ENCODE measurements at regions not wholly inside any gene's neighbourhood (a gene's known extent, or its start where the extent isn't known, plus 50 kb on each side); places are given as distances from the start of the nearest gene placed in this dataset.
"Not testable (repeated sequence)": the region's sequence is repeated elsewhere in the genome, so short reads cannot be mapped to it uniquely, and the experiment has no call there.

DNA sequence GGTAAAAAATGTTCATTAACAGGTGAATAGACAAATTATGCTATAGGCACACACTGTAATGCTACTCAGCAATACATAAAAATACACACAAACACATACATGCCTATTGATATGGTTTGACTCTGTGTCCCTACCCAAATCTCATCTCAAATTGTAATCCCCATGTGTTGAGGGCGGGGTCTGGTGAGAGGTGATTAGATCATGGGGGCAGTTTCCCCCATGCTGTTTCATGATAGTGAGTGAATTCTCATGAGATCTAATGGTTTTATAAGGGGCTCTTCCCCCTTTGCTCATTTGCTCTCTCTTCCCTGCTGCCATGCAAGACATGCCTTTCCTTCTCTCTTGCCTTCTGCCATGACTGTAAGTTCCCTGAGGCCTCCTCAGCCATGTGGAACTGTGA is 403.1 kb upstream of the RORB start:
- DNase-seq (ENCODE audit: low spot score), result not testable (repeated sequence)

DNA sequence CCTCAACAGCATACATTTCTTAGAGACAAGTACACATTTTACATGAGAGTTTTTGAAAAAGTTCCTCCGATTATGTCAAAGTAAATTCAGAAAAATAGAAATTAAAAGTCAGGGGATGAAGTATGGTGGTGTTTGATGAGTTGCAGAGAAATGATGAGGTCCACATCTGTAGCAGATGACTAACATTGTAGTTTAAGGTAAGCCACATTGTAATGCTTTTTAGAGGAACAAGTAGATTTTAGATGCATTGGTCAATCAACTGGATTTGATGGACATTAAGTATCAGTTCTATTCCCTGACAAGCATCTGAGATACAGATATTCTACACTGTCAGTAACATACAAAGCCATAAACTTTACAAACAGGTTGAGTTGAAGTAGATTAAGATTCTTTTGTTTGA is 402.4 kb upstream of the RORB start:
- no peak for DNase-seq (ENCODE audit: low spot score)

DNA sequence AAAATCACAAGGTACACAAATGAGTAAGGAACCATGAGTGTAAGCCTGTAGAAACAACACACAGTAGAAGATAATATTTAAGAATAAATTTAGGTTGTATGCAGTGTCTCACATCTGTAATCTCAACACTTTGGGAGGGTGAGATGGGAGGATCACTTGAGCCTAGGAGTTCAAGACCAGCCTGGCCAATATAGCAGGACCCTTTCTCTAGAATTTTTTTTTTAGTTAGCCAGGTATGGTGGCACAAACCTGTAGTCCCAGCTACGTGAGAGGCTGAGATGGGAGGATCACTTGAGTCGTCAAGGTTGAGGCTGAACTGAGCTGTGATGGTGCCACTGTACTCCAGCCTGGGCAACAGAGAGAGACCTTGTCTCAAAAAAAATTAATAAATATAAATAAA is 401.2 kb upstream of the RORB start:
- no peak for DNase-seq (ENCODE audit: low spot score)

DNA sequence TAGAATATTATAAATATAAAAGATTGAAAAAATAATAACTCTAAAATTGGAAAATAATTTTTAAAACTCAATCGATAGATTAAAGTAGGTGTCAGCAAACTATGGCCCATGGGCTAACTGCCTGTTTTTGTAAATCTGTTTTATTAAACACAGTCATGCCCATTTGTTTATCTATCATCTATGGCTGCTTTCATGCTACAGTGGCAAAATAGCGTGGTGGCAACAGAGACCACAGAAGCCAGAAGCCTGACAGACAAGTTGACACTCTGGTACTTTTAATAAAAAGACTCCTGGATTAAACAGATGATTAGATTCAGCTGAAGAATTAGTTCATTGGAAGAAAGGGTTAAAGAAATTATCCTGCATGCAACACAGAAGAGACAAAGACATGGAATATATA is 400.7 kb upstream of the RORB start:
- DNase-seq (ENCODE audit: low spot score), result no peak

DNA sequence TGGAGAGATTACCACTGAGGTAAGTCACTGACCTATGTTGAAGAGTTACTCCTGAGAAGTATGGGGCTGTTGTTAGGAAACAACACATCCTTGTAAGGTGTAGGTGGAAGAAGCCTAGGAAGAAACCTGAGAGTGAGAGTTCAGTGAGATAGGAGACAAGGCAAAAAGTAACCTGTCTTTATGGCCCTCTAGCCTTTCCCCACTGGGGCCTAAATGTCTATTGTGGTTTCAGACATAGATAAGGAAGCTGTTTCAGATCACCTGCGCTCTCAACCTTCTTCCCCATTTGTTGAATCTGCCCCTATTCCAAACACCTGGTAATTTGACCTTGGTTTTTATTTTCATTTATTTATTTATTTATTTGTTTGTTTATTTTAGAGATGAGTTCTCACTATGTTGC is 397.1 kb upstream of the RORB start:
- DNase-seq (ENCODE audit: low spot score), result no peak

DNA sequence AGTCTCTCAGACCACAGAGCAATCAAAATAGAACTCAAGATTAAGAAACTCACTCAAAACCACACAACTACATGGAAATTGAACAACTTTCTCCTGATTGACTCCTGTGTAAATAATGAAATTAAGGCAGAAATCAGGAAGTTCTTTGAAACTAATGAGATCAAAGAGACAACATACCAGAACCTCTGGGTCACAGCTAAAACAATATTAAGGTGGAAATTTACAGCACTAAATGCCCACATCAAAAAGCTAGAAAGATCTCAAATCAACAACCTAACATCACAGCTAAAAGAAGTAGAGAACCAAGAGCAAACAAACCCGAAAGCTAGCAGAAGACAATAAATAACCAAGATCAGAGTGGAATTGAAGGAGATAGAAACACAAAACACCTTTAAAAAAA is 395.0 kb upstream of the RORB start:
- not testable (repeated sequence) for DNase-seq (ENCODE audit: low spot score)

DNA sequence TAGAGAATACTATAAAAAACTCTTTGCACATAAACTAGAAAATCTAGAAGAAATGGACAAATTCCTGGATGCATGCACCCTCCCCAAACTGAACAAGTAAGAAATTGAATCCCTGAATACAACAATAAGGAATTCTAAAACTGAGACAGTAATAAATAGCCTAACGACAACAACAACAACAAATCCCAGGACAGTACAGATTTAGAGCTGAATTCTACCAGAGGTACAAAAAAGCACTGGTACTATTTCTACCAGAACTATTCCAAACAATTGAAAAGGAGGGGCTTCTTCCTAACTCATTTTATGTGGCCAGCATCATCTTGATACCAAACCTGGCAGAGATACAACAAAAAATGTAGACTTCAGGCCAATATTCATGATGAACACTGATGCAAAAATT is 394.4 kb upstream of the RORB start:
- no peak for DNase-seq (ENCODE audit: low spot score)

DNA sequence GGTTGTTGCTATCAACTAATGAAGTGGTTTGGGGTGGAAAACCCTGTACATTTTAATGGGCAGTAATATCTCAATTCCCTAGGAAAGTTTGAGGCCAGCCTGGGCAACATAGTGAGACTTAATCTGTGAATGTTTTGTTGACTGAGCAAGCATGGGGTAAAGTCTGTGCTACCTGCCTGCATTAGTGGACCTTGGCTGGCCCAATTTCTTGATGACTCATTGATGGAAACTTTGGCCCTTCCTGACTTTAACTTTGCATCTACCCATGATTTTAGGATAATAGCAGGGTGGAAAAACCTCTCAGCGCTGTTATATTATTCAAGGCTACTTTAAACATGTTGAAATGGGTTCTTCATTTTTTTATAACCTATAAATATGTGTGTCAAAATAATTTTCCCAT is 389.4 kb upstream of the RORB start:
- DNase-seq (ENCODE audit: low spot score), result no peak

DNA sequence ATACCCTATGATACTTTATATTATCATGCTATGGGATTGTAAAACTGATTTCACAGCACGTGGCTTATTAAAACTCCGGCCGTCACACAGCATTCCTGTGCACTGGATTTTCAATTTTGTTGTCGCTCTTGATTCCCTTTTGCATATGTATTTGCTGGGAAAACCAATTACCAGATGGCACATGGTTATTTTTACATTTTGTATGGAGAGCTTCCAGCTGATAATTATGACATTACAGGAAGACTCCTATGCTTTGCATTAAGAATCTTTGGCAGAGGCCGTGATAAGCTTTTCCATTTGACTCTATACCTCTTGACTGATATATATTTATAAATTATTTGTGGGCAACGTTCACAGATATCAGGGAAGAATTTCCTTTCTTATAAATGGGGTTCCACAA is 381.2 kb upstream of the RORB start:
- no peak for DNase-seq (ENCODE audit: low spot score)

DNA sequence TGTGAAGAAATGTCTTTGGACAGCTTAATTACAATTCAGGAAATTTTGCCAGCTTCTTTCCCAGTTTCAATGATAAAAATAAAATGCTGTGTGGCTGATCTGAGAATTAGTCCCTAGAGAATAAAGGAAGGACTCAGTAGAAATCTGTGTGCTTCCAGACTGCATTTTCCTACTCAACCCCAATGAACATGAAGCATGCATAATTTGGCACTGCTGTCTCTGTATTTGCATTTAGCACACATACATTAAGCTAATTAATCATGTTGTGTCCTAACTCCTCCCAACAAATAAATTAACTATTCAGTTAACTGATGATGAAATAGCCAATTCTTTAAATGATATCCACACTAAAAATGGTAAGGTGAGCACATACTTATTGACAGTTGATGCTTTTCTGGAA is 380.0 kb upstream of the RORB start:
- no peak for DNase-seq (ENCODE audit: low spot score)

DNA sequence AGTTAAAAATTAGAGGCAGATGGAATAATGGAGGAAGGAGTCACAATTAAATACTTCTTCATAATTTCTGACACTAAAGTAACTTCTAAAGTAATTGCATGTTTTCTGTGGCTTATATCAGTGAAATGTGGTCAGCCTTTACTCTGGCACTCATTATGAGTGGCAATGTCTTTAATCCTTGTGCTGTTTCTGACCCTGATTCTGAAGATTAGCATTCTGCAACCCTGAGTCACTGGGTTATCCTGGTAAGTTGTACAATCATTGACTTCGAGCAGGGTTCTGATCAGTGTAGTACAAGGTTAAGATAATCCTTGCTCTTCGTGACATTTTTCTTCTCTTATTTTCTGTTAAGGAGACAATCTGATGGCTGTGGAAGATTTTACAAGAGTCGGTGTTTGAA is 379.4 kb upstream of the RORB start:
- DNase-seq (ENCODE audit: low spot score), result no peak

DNA sequence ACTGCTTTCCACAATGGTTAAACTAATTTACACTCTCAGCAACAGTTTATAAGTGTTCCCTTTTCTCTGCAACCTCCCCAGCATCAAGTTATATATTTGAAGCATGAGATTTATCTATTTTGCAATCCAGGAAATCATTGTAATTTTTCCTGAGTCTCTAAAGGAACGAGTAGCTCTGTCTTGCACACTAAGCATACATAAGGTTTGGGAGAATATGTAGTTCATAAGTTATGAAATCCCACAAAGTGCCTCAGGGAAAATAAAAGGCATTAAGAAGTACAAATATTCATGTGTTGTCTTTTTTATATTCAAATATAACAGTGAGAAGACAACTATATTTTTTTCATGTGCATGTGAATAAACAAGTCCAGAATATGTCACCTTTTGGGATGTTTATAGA is 377.1 kb upstream of the RORB start:
- DNase-seq (ENCODE audit: low spot score), result no peak

DNA sequence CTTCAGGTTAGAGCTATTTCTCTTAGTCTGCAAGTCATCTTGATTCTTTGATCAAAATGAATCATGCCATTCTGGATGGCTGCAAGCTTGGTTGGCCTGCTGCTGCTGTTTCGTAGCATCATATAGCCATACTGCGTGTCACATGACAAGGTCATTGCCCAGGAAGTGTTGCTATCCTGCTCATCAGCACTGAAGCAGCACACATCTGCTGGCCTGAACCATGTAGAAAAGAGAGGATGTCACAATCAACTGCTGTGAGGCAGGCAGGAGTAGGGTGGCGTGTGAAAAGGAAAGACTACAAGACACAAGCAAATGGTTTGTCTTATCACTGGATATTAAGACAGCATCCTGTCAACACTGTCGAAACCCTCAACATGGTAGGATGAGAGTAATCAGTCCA is 376.7 kb upstream of the RORB start:
- DNase-seq (ENCODE audit: low spot score), result no peak

DNA sequence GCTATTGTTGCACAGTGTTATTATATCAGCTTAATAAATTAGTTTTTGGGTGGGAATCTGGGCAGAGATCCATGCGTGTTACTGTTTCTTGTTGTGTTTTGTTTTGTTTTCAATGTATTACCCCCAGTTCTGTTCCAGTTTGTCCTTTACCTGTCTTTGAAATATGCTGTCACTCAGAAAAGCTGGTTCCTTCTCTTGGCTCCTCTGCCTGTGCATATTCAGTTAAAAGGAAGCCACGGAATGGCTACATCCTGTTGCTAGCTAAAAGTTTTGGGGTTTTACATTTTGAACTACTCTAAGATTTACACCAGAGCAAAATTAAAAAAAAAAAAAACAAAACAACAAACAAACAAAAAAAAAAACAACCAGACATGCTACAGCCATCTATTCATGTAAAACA is 374.9 kb upstream of the RORB start:
- DNase-seq (ENCODE audit: low spot score), result no peak

DNA sequence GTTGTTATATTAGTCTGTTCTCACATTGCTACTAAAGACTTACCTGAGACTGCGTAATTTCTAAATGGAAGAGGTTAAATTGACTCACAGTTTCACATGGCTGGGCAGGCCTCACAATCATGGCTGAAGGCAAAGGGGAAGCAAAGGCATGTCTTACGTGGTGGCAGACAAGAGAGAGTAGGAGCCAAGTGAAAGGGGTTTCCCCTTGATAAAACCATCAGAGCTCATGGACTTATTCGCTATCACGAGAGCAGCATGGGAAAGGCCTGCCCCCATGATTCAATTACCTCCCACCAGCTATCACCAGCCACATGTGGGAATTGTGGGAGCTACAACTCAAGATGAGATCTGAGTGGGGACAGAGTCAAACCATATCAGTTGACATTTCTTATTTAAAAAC is 374.5 kb upstream of the RORB start:
- no peak for DNase-seq (ENCODE audit: low spot score)

DNA sequence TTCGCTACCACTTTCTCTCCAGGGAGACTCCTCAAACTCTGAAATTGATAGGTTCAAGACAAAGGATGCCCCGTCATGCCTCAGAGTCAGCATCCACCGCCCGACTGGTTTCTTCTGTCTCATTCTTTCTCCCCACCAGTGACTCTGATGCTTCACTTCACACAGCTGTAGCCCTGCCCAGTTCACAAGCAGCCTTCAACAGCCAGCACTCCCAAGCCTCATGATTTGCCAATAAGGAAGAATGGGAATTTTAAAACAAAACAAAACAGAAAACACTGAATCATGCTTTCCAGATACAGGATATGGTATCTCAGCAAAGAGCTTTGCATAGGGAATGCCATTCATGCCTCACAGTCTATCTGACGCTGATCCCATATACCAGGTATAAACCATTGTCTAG is 371.2 kb upstream of the RORB start:
- DNase-seq (ENCODE audit: low spot score), result no peak

DNA sequence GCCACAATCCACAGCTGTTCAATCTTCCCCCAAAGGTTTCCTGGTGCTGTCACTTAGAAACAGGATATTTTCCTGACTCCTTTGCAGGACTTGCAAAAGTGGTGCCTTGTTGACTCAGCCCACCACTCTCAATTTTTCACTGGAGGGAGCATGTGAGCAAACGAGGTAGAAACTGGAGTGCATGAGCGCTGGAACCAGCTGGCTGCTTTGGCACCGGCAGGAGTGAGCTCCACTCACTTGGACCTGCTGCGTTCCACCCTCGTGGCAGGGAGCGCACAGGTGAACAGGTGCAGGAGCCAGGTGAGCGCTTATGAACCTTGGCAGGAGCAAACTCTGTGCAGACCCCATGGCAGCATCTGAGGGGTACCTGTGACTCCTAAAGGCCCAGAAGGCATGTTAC is 364.1 kb upstream of the RORB start:
- no peak for DNase-seq (ENCODE audit: low spot score)

DNA sequence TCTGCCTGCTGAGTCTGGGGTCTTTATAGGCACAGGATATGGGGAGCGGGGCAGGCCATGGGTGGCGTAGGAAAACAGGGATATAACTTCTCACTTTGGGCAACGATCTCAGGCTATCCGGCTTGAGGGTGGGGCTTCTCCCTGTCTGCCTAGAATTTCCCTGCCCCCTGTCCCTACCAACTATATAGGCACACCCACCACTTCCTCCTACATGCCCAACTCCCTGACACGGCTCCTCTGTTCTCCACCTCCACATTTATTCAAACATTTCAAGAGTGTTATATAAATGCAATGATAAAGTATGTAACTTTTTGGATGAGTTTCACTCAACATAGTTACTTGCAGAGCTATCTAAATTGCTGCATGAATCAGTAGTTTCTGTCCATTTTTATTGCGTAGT is 363.2 kb upstream of the RORB start:
- no peak for DNase-seq (ENCODE audit: low spot score)

DNA sequence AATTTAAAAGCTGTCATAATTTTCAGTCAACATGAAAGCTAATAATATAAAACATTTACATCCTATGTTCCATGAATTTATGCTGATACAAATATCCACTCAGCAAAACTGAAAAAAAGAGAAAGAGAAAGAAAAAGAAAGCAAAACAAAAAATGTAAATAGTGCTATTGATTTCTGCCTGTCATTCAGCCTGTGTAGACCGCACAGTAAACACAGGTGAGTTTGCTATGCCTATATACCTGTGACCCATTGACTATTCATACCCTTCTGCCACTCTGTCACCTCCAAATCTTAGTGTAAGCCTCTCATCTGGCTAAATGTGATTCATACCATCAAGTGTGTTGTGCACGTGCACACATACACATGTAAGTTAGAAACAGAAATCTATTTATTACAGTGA is 359.0 kb upstream of the RORB start:
- no peak for DNase-seq (ENCODE audit: low spot score)

DNA sequence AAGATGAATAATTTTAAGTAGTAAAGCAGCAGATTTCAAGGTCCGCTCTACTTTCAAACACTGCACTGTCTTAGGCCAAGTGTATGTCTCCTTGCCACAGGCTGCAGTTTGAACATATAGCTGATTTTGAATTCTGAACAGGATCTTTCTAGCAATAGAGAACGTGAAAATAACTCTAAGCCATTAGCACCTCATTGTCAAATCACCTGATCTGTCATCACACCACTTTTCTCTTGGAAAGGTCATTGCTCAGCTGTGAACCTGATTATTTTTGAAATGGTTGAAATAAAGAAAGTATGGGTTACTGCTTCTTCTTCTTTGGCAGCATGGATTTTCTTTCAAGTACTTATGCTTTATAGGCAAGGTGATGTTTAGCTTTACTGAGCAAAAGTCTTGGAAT is 357.0 kb upstream of the RORB start:
- no peak for DNase-seq (ENCODE audit: low spot score)

DNA sequence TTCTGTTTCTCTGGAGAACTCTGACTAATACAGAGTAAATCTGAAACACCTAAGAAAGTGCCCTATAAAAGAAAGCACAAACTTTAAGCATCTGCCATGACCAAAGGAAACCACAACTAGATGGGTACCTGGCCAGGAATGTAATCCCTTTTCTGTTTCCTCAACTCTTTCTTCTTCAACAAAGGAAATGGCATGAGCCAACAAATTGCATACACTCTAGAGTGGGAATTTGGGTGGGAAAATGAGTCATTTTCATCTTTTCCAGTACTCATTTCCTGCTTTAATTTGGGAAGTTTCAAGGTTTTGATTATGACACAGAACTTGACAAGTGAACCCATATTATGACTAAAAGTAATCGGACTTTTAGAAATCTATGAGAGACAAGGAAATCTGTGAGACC is 349.2 kb upstream of the RORB start:
- no peak for DNase-seq (ENCODE audit: low spot score)

DNA sequence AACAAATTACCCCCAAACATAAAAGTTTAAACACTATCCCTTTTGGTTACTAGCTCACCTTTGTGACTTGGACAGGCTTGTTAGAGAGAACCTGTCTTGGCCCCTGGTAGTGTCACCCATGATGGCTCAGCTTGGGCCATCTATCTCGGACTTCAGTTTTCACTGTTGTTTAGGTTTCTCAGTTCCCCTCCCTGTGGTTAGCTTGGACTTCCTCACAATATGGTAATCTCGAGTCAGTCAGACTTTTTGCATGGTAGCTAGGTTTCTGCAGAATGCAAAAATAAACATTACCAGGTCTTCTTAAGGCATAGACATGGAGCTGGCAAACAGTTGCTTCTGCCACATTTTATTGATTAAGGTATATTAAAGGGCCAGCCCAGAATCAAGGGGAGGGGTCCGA is 324.3 kb upstream of the RORB start:
- no peak for DNase-seq (ENCODE audit: low spot score)

DNA sequence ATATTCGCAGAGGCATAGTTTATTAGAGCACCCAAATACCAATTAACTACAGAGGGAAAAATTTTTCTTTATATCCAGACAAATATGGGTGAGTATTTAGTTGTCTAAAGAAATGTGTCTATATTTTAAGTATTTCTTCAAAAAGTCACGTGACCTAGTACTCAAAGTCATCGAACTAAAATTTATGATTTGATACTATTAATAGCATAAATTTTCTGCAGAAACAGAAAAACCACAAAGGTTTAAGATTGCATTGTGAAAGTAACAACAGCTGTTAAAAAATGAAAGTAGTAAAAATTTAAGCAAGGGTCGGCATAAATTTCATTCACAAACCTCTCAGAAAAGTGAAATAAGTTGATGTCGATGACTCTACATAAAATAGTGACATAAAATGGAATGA is 323.9 kb upstream of the RORB start:
- no peak for DNase-seq (ENCODE audit: low spot score)

DNA sequence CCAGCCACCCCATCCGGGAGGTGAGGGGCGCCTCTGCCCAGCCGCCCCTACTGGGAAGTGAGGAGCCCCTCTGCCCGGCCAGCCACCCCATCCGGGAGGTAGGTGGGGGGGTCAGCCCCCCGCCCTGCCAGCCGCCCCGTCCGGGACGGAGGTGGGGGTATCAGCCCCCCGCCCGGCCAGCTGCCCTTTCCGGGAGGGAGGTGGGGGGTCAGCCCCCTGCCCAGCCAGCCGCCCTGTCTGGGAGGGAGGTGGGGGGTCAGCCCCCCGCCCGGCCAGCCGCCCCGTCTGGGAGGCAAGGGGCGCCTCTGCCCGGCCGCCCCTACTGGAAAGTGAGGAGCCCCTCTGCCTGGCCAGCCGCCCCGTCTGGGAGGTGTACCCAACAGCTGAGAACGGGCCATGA is 299.4 kb upstream of the RORB start:
- not testable (repeated sequence) for DNase-seq (ENCODE audit: low spot score)

DNA sequence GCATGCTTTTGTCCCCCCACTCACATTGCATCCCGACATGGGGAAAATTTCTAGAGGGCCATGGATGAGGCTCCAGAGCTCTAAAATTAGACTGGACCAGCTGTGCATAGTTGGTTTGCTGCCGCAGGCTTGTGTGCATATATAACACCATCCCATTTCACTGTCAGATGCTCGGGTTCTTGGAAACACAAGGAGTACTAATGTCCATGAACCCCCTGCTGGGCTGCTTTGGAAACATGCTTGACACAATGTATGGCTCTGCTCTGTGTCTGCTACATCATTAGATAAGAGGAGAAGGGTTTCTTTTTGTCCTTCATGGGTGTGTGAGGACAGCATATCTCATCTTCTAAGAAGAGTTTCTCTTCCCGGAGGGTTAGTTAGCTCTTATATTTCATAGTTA is 292.1 kb upstream of the RORB start:
- DNase-seq (ENCODE audit: low spot score), result no peak

Data from activated CD4-positive, alpha-beta T cell treated with anti-CD3 and anti-CD28 coated beads, Interleukin-2, Interleukin-4, amounts not matched to agents 100 ng/mL and 50 ng/mL, durations not matched to agents 16 hours and 8 hours (primary cell).